ENCODE measurements at regions not wholly inside any gene's neighbourhood (a gene's known extent, or its start where the extent isn't known, plus 50 kb on each side); places are given as distances from the start of the nearest gene placed in this dataset.

GRCh38 chr5:67273689-67274356 is 77.2 kb upstream of the CD180 start:
- TF ChIP-seq EZH2 (IDR thresholded peaks at IDR 0.05; ENCODE audit: insufficient read depth, low read length) (no peak), CTCF (IDR thresholded peaks at IDR 0.05; ENCODE audit: insufficient read depth, low read depth, low read length) (no peak)

All from astrocyte (in vitro differentiated cells and primary cell).